Hematopoietic multipotent progenitor cell treated with erythropoietin and hydrocortisone succinate and interleukin-3 and kit ligand, for 15 days (in vitro differentiated cells): ENCODE measurements at regions not wholly inside any gene's neighbourhood (a gene's known extent, or its start where the extent isn't known, plus 50 kb on each side); places are given as distances from the start of the nearest gene placed in this dataset.
"Not testable (repeated sequence)": the region's sequence is repeated elsewhere in the genome, so short reads cannot be mapped to it uniquely, and the experiment has no call there.

Source experiments
- DNase-seq: peaks from one replicate; pipeline ENCODE4 v3.0.0-alpha.2; 2015; ENCODE audit warnings: low spot score

DNA sequence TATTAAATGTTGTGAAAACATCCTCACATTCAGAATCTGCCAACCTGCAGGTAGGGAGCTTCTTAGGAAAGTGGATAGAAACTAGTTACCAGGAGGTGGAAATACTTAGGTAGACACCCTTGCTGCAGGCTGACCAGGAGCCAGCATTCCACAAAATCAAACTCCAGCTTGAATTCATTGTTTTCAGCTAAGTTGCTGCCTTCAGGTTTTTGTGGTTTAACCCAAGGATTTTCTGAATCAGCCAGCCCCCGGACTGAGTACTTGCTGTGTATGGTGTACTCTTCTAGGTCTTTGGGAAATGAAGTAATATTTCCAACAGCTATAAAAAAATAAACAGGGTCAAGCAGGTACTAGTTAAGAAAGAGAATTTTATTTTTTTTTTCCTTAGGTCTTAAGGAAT is 192.1 kb upstream of the CHST9 start:
- DNase-seq, result no peak

DNA sequence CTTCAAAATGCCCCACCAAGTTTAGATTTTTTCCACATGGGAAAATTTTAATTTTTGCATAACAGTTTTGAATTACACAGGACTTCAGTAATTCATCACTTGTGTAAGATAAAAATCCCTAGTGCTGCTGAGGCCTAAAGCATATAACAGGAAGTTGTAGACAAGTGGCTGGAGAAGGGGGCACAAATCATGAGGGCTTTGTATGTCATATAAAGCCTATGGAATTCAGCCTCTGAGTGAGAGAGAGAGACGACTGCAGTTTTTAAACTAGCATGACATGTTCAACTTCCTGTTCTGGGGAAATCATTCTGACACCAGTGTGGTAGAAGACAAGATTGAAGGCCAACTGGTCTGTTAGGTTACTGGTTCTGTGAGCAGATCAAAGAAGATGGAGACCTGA is 187.3 kb upstream of the CHST9 start:
- no peak for DNase-seq

DNA sequence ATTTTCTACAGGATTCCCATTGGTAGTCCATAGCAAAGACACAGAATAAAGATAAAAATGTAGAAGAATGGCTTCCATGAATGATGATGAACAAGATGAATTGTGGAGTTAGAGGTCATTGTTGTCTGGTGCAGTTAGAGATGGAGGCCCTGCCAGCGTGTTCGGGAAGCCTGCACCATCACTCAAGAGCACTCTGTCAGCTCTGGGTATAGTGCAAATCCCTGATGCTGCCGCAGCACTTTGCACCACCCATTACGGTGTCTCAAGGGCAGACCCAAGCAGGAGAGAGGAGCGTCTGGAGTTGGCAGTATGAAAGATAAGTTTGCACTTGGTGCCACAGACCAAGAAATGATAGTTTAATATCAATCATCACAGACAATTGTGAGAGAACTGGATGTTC is 181.6 kb upstream of the CHST9 start:
- no peak for DNase-seq

DNA sequence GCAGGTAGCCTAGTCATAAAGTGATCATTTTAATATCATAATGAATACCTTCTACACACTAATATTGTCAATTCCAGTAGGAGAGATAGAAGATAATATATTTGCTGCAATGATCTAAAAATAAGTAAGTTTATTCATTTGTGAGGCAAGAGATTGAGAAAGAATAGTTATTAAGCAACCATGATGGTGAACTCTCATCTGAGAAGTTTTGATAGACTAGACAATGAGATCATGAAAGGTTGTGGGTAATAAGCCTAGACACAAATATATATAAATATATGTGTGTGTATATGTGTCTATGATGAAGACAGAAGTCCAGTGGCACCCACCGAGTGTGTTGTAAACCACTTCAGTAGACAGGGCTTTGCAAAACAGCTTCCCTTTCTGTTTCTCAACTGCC is 181.0 kb upstream of the CHST9 start:
- DNase-seq, result no peak

DNA sequence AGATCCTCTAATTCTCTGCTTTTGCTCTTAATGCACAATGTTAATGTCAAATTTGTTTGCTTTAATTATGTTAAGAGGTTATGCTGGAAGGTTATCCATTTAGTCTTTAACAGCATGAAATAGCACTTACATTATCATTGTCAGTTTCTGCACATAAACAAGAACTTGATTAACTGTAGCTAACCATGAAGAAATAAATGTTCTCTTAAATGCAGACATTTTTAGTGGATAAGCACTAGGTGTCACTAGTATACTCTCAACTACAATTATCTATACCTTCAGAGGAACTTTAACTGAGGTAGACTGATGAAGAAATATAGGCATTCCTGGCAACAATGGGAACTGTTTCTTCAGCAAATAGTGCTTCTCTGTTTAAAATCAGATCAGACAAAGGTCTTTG is 178.8 kb upstream of the CHST9 start:
- DNase-seq, result no peak

DNA sequence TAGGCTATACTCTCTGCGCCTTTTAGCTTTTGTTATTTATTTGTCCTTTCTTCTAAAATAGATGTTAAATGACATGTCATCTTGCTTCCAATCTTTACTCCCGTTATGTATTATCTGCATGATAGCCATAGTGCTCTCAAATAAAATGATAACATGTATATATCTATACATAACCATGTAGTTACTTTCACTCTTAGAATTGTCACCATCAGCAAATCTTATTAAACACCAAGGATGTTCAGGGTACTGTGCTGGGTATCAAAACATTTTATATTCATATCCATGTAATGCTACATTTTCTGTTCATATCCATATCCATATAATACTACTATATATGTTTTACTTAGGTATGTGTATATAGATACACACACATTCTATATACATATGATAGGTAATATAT is 176.4 kb upstream of the CHST9 start:
- no peak for DNase-seq

DNA sequence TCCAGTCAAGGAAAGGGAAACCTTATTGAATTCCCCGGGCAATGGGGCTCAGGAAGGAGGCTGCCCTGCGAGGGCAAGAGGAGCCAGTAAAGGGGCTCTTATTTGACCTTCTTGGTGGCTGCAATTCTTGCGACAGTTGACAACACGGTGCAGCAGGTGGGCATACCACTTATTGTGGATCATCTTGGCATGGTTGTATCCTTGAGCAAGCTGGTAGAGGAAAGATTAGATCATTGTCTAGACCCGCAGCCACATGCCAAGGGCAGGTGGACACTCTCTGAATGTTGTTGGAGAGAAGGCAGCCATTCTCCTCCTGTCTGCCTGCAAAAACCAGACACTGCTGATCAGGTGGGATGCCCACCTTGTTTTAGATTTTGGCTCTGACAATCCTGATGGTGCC is 170.2 kb upstream of the CHST9 start:
- DNase-seq, result no peak

DNA sequence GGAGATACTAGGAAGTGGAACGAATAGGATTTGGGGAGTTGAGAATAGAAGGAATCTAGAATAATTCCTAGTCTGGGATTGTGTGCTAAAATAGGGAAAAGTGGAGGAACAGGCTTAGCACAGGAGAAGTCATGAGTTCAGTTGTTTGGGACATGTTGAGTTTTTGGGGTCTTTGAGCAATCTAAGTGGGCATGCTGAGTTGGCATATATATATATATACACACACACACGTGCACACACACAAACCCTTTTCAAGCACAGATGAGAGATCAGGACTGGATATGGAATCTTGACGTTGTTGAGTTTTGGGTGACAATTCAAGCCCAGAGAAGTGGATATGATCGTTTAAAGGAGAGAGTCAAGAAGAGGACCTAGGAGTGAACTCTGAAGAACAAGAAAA is 168.2 kb upstream of the CHST9 start:
- DNase-seq, result no peak

DNA sequence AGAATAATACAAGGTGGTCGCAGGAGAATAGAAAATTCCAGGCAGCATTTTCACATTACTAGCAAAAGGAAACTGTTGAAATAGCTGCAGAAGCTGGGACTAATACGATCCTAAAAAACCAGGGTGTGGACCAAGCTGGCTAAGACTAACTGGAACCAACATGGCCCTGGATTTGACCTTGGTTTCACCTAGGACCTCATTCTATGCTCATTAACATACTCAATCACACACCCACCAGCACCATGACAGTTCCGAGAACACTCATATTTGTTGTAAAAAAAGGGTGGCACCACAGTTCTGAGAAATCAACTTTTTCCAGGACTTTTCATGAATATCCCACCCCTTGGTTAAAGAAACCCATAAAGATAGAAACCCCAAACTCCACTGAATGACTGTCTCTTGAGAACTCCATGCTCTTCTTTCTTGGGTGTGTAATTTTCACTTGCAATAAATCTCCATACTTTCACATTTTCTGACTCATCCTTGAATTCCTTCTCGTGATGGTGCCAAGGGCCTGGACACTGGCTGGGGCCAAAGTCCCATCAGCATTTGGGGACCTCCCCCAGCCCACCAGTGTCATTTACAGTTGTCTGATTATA is 164.3 kb upstream of the CHST9 start:
- DNase-seq, result no peak

DNA sequence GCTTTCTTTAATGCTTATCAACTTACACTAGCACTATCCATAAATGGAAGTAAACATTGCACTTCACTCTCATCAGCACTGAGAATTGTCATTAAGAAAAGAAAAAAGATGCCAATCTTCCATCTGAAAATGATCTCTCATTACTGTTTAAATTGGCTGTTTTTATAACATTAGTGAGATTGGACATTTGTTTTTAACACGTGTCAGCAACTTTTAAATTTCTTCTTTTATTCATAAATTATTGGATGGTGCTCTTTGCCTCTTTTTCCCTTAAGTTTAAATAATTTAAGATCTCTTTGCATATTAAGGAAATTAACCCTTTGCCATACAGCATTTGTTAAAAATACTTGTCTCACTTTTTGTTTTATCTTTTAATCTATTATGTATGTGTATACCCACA is 146.5 kb upstream of the CHST9 start:
- DNase-seq, result no peak

DNA sequence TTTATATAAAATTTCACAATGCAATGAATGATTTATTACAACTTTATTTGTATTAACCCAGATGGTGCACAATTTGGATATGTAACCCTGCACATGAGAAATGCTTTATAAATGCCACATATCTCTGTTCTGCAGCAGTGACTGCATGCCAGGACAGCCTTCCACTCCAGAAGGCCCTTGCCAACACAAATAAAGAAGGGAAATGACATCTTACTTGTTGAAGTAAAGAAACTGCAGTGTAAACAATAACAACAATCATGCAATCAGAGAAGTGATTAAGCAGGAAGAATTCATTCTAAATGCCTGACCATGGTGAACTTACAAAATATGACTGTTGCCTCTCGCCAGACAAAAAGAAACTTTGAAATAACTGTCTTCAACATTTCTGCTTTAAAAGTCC is 129.9 kb upstream of the CHST9 start:
- no peak for DNase-seq

DNA sequence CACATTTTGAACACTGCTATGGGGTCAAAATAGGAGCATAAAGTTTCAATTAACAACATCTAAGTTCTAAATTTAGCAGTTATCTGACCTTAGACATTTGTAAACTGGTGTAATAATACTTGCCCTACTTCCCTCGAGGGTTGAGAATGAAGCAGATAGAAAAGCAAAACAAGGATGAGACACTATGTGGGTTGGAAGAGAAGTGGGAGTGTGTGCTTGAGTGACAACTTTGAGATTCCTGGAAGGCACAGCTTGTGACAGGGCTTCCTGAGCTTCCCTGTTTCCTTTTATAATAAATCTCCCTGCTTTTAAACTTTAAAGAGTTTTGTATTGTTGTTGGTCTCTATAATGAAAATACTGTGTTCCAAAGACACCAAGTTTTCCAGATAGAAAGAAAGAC is 128.6 kb upstream of the CHST9 start:
- no peak for DNase-seq

DNA sequence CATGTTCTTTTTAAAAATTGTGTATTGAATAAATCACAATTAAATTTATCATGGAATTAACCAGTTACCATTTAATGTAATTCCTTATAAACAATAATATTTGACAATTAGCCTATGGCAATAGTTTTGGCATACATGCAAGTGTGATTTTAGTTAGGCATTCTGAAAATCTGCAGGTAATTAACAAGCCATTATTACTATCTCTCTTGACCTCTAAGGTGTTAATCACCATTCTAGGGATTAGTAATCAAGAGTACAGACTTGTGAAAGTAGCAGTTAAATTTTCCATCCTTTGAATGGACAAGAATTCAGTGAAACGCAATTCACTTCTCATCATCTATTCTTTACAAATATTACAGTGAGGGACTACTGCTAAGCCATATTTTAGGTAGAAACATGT is 127.7 kb upstream of the CHST9 start:
- DNase-seq, result no peak

DNA sequence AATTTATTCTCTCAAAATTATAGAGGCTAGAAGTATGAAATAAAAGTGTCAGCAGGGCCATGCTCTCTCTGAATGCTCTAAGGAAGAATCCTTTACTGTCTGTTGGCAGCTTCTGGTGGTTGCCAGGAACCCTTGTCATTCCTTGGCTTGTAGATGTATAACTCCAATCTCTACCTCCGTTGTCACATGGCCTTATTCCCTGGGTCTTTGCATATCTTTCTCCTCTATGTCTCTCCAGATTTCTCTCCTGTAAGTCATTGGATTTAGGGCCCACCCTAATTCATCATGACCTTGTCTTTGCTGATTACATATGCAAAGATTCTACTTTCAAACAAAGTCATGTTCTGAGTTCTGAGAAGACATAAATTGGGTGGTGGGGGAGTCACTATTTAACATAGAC is 127.0 kb upstream of the CHST9 start:
- DNase-seq, result no peak

DNA sequence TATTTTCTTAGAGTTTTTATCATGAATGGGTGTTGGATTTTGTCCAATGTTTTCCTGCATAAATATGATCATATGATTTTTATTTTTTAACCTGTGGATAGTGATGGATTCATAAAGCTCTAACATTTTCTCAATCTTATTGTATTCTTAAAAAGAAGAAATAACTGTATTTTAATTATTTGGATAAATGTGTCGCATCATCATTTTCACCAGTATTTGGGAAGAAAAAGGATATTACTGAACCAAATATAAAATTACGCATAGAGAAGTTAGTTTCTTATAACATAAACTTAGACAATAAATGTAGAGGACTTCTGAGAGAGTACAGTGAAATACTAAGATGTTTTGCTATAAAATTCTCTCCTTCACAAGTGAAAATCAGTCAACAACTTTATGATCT is 126.0 kb upstream of the CHST9 start:
- DNase-seq, result no peak

DNA sequence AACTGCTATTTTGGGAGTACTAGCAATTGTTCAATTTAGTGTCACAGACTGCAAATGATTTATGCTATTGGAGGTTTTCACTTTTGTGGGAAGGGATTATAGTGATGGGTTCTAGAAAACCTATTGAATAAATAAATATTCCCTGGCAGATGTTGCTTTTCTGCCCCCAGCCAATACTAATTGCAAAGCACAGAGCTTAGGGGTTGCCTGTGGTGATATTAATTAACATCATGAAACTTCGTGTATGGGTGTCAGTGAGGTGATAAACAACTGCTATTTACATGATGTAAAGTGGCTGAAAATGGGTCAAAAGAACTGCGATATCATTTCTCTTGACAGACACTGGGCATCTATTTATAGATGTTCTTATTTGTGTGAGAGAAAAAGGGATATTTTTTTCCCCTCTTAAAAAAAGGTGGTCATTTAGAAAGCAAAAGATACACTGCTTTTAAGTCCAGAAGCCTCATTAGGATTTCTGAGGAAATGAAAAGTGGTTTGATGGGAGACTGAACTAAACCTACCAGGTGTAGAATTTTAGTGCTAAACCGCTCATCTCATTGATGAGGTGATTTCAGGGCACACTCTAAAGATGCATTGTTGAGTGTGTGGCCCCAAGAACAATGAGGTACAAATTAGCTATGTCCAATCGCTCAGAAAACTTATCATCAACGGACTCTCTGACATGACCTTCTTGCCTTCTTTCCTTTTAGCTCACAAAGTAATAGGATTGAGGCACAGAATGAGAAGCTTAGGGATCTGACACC is 116.7 kb upstream of the CHST9 start:
- DNase-seq, result no peak

DNA sequence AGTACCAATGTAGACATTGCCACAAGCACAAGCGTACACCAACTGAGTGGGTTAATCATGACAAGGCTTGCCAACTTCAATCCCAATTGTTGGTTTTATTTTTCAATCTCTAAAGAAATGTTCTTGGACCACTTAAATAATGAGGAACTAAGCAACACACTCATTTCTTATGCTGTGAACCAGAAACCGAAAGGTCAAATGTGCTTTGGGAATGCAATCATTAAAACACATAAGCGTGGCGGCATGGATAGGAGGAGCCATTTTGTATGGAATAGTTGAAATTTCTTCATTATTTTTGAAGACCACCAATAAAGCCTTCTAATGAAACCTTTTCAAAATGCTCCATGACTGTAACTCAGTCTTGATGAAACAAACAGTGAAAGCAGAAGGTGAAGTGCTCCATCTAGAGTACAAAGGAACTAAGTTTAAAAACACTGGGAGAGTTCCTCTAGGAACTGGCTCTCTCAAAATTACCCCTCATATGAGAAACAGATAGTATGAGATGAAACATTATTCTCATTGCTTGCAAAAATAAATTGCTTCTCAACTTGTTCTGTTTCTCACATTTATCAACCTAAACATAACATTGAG is 113.2 kb upstream of the CHST9 start:
- DNase-seq, result no peak

DNA sequence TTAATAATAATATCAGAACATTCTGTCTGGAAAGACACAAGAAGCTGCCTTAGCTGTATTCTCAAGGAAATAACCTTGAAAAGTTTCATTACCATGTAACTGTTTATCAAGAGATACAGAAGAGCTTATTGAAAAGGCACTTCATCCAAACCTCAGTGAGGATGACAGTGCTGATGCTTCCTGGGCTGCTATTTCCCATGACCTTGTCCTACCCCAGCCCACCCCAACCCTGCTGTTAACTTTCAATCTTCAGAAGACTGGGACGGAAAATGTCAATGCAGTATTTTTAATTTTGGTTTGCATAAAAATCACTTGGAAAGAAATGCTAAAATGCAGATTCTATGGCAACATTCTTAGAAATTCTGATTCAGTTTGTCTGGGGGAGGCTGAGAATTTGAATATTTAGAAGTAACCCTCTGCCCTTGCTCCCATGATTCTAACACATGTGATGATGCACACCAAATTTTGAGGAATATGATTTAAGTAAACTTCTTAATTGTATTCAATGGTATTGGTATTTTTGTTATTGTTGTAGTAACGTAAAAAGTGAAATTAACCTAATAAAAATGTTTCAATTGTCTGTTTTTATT is 101.0 kb upstream of the CHST9 start:
- not testable (repeated sequence) for DNase-seq

DNA sequence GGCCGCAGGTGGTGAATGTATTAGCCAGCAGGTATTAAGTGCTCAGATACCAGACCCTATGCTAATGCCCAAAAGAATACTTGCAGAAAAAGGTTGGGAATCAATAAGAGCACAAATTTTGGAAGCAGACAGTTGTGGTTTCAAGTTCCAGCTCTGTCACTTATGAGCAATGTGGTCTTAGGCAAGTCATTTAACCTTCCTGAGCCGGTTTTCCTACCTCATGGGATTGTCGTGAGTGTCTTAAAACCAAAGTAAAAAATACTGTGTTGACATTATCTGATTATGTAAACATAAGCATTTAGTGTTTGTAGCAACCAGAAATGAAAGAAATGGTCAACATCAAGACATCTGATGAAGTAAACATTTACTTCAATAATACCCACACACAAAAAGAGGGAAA is 93.0 kb upstream of the CHST9 start:
- no peak for DNase-seq

DNA sequence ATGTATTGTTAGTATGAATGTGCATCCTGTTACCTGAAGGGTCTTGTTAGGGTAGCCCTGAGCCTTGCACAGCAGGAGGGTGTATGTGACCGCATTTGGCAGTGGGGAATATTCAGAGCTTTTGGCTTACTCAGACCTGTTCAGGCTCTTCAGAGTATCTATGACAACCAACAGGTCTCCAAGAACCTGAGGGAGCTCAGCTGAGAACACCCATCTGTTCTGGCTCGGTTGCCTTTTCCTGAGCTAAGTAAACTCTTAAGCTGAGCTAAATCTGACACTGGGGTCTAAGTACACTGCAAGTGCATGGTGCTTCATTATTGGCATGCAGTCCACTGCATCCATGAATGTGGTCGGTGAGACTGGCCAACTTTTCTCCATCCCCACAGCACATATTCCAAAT is 92.4 kb upstream of the CHST9 start:
- no peak for DNase-seq

DNA sequence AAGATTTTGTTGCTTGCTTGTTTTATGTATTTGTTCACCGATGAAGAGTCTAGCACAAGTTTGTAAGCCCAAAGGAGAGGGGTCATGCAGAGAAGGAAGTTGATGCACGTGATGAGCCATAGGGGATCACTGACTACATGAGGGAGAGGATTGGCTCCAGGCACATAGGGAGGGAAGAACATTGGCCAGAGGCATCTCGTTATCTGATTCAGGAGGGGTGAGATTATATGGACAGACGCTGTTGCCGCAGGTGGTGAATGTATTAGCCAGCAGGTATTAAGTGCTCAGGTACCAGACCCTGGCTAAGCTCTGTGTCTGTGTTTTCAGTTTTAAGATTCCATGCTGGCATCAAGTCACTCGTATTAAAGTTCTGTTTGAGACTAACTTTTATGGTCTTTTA is 91.8 kb upstream of the CHST9 start:
- no peak for DNase-seq

DNA sequence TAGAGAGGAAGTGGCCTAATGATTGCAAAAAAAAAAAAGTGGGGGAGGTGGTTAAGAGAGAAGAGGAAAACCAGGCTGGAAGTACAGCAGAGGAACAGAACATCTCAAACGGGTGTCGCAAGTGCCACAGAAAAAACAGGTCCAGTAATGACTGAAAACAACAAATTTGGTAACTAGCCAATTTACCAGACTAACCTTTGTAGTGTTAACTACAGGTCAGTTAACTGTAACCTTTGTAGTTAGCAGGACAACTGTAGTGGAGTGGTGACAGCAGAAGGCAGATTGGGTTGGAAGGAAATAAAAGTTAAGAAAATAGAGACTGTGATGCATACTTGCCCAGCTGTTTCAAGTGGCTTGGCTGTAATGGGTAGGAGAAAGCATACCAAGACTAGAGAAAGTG is 91.4 kb upstream of the CHST9 start:
- DNase-seq, result no peak

DNA sequence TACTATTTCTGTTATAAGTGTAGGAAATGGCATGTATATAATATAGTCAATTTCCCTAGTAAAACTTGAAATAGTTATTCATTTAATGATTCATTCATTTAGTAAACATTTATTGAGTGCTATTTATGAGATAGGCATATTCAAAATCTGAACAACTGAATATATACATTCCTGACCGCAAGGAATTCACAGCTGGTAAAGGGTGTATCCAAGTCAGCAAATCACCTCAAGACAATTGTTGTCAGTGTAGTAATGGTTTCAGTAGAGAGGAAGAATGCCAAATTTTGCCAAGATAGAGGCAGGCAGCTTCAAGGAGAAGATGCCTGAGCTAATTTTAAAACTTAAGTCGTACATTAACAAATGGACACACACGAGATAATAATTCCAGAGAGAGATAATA is 89.8 kb upstream of the CHST9 start:
- no peak for DNase-seq

DNA sequence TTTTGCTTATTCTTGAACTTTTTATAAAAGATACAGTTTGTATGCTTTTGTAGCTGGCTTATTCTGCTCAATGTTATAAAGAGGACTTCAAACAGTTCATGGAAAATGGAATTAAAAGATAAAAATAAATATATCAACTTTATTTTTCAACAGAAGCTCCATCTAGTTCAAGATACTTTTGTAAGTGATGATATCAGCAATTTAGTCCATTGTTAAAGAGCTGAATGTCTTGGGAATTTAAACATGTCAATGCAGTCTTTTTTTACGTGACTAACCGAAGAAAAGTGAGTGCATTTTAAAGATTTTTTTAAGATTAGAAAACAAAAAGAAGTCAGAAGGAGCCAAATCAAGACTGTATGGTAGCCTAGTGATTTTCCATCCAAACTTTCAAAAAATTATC is 85.4 kb upstream of the CHST9 start:
- no peak for DNase-seq
